ENCODE measurements at regions not wholly inside any gene's neighbourhood (a gene's known extent, or its start where the extent isn't known, plus 50 kb on each side); places are given as distances from the start of the nearest gene placed in this dataset.

DNA sequence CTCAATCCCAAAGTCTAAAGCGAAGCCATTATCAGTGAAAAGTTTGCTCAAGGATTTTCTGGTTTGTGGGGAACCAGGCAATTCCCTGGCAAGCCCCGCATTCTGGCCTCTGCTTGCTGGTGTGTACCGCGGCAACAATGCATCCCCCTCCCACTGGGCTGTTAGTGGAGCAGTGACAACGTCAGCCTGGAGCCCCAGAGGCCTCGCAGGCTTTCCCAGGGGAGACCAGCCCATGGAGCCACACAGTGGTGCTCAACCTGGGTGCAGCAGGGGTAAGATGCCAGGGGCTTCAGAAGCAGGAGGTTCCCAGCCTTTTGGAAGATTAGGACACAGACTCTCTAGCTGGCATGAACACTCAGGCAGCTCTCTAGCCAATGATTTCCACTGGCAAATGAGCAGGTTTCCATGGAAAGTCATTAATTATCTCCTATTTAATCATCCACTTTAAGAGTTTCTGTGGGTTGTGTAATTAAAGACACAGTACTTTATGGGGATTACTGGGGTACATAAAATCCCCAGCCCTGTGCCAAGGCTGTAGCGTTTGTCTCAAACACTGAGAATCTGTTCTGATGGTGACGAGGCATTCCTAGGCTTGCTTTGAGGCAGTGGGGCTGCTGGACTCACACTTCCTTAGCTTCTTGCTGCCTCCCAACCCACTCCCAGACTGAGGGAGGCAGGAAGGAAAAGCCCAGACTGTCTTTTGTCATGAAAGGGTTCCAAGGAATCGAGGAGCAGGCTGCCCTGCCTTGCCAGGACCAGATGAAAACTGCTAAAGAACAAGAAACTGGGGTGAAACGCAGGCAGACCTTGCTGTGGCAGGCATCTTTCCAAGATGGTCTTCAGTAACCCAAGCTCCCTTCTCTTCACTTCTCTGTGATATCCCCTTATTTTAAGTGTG is 411.9 kb upstream of the SHH start:
- no peak for DNase-seq

DNA sequence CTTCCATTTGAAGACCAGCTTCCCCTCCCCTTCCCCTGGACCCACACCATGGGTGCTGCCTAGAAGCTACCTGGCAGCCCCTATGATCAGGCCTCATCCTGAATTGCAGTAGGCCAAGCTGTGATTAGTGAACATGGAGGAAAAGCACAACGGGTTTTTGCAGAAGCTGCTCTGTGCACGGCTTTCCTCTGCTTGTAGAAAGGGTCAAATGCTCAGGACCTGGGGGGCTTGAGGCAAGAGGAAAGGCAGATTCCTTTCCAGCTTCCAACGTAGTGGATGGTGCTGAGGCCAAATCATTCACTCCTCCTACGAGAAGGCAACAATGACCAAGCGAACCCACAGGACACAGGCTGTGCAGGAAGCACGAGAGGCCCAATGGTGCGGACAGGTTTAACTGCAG is 410.3 kb upstream of the SHH start:
- no peak for DNase-seq

DNA sequence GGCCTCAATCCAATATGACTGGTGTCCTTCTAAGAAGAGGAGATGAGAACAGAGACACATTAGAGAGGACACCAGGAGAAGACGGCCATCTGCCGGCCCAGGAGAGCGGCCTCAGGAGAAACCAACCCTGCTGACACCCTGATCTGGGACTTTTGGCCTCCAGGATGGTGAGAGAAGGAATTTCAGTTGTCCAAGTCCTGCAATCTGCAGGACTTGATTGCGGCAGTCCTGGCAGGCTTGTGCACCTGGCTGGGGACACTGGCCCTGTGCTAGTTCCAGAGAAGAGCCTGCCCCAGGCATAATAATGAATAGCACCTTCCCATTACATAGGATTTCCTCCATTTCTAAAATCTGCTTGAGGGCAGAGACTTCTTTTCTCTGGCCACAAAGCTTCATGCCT is 409.9 kb upstream of the SHH start:
- no peak for DNase-seq

DNA sequence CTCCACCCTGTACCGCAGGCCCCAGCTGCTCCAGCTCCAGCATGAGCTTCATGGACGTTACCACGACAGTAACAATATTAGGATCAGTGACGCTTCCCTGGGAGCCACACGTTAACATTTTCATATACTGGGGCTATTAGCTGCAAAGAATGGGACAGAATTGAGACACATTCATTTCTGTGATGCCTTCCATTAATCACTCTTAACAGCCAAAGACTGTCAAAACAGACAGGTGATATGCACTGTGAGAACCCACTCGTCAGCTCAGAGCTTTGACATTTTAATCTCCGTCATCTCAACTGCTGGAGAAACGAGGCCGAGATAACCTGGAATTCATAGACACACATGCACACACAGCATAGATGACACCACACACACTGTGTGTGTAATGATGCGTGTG is 408.4 kb upstream of the SHH start:
- DNase-seq: no peak

DNA sequence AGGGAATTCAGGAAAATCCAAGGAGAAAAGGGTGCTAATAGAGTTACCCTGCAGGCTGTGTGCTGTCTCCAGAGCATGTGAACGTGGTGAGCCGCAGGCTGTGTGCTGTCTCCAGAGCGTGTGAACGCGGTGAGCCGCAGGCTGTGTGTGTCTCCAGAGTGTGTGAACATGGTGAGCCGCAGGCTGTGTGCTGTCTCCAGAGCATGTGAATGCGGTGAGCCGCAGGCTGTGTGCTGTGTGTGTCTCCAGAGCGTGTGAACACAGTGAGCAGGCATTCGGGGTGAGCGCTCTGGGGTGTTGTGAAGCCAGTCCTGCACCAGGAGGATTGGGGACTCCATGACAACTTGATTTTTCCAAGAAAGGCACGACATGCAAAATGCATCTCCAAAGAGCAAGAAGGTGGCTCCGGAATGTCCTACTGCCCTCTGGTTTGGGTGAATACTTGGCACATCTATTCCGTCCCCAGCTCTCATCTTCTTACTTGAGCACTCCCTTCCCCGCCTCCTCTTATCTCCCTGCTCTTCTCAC is 407.9 kb upstream of the SHH start:
- DNase-seq: no peak

DNA sequence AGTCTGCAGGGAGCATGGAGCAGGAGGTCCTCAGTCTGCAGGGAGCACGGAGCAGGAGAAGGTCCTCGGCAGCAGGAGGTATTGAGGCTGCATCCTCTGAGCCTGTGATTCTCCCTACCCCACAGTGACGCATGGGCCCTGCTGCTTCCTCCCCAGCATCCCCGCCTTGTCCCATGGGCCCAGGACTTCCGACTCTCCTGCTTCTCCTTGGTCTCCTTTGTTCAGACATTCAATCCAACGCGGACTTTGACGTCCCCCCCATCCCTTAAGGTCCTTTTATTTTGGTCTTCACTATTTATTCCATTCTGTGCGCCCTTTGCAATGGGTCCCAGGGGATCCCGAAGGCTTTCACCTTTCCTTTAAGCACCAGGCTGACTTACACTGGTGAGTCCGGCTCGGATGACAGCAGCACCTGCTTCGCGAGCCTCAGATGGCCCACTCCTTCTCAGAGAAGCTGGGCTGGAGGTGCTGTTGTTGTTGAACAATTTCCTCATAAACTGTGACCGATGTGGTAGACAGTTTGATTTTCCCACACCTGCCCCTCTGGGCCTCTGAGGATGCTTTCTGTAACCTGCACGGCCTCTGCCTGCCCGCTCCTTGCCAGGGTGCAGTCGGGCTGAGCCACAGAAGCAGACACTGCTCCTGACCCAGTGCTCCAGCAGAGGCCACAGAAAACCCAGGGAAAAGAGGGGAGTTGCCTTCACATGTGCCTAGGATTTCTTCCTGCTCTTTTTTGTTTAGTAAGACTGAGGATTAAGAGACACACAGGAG is 407.2 kb upstream of the SHH start:
- DNase-seq: no peak

DNA sequence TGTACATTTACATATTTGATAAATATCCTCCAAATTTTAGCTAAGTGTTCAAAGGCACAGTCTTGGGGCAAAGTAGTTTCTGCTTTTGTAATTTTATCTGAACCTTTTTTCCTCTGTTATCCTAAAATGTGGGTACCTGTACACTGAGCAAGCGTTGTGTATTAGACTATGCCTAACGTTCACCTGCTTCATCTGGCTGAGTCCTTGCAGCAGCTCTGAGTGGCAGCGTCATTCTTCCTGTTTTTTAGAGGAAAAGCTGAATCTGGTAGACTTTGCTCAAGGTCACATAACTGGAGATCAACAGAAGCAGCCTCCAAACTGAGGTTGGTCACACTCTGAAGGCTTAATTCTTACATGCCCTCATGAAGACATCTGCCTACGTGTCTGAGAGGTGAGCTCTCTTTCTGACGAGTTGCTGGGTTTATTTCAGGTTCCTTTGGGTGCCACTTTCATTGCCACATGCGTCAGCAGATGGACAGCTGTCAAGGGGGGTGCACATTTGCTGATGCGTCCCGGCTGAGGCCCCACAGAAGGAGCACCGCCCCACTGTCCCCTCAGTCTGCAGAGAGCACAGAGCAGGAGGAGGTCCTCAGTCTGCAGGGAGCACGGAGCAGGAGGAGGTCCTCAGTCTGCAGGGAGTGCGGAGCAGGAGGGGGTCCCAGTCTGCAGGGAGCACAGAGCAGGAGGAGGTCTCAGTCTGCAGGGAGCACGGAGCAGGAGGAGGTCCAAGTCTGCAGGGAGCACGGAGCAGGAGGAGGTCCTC is 406.5 kb upstream of the SHH start:
- DNase-seq: no peak

DNA sequence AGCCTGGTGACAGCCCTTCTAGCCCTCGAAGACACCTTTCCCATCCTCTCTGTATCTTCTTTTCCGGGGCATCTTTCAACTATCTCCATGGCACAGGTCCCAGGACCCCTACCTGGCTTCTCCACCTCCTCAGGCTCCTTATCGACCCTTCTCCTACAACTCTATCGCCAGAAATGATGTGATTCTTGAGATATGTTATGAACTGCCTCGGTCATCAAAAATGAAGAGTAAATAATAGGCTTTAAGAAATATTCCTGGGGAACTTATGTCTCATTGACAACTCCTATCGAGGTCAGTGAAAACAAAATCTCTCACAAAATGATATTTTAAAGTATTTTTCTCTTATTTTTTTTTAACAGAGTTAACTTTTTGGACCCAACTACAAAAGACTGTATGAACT is 405.5 kb upstream of the SHH start:
- no peak for DNase-seq

DNA sequence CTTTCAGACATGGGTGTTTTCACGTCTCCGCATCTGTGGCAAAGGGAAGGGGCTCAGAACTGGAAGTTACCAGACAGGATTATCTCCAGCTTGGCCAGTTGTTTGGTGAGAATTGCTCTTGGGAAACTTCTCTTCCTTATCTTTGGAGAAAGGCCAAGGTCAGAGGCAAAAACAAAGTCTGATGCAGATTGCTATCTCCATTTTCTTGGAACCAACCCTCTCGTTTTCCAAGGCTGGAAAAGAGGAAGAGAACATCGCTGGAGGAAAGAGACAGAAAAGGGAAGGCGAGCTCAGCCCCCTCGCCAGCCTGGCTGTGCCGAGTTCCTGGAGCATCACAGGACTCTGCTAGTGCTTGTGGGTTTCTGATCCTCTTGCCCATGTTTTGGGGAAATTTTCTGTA is 396.8 kb upstream of the SHH start:
- no peak for DNase-seq

DNA sequence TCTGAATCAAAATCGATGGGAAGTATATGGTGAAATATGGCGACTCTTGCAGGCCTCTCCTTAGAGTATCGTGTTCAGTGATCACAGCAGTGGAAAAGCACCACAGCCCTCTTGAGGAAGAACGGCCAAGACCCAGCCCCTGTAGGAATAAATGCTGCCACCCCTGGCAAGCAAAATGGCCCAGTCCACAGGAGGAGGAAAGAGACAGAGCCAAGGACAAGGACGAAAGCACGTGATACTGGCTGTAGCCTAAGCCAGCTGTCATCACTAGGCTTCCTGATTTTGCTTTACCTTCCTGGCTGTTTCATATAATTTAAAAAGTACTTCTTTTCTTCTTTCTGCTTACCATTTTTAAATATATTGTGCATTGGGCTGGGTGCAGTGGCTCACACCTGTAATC is 395.0 kb upstream of the SHH start:
- no peak for DNase-seq

DNA sequence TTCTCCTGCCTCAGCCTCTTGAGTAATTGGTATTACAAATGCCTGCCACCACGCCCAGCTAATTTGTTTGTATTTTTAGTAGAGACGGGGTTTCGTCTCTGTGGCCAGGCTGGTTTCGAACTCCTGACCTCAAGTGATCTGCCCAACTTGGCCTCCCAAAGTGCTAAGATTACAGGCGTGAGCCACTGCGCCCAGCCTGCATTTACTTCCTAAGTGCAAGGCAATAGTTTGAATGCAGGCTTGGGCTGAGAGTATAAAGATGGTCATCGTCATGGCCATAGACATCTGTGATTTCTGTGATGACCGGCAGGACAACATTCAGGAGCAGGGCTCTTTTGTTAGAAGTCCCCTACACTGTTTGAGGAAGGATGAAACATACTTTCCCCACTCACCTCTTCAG is 393.9 kb upstream of the SHH start:
- DNase-seq: no peak

DNA sequence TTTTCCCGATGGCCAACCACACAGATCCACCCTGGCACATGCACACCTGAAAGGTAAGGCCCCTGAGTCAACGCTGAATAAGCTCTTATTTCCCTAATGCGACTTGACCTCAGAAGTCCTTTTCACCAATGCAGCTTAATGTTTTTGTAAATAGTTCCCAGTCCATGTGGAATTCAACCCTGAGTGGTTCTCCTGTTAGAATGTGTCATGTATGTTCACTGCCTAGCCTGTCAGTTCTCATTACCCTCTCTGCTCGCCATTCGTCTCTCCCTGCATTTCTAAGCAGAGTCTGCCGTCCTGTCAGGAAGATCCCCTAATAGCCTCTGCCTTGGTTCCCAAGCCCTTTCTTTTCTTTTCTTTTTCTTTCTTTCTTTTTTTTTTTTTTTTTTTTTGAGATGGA is 392.6 kb upstream of the SHH start:
- DNase-seq: no peak

DNA sequence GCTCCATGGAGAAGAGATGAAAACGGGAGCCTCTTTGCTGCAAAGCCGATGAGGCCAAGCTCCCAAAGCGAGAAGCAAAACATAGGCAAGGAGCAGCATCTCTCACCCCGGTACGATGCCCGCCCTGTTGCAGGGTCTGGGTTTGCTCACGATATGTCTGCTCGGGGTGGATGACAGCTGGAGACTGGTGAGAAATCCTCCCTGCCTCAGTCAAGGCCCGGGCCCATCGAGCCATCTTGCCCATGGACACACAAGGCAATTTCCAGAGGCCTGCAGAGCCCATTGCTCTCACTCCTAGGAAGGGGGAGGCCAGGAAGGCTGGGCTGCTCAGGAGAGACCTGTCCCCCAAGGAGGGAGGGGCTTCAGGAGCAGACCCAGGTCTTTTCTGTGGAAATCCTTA is 391.7 kb upstream of the SHH start:
- DNase-seq: no peak

DNA sequence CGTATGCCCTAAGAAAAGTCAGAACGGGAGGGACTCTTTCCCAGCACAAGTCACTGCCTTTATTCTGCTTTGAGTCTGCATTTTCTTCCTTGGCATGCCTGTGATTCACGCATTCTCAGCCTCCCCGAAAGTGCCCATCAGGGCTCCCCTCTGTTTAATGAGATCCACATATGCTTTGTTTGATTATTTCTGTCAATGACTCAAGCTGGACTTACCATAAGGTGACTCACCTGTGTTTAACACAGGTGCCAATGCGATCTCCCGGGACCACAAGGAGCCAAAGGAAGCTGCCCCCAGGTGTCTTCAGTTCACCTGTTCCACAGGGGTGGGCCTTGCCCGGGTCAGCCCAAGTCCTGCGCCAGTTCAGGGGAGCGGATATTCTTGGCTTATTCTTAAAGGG is 386.0 kb upstream of the SHH start:
- DNase-seq: no peak

DNA sequence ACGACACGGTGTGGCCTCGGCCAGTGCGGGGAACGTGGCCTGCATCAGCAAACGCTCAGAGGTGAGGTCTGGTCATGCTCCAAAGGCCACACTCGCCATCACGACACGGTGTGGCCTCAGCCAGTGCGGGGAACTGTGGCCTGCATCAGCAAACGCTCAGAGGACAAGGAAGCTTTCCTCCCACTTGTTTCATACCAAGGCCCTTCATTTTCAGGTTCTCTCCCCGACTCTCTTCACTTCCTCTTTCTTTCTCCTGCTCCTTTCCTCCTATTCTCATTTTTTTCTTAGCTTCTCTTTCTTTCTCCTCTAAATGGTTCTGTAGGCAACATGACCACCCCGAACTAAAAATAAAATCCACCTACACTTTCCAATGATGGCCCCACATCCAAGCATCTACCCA is 384.4 kb upstream of the SHH start:
- no peak for DNase-seq

DNA sequence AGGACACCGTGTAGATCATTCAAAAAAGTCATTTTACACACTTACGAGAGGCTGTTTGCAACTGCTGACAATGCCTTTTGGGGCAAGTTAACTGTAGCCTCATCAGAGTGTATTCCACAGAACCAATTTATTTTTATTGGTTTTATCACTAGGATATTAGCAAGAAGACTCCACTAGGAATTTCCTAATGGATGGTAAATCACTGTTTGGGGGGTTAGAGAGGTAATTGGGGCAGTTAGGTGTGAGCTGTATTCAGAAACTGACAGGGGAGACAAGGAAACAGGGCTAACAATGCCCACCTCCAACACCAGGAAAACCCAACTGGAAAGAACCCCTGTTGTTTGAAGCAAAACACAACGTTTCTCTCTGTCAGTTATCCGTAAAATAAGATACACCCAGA is 383.0 kb upstream of the SHH start:
- no peak for DNase-seq

DNA sequence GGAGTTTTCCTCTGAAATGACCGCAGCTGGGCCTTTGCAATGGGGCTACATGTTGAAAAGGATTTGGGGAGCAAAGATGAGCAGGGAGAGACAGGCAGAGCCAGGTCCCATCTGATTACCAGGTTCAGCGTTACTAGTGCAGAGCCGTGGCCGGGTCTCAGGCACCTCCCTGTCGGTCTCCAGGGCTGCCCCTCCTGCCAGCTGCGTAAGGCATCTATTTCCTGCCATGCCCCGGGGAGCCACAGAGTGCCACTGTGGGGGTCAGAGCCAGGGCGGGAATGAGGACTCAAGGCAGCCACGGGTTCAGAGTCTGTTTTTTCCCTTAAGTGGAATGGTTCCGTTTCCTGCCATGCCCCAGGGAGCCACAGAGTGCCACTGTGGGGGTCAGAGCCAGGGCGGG is 382.6 kb upstream of the SHH start:
- no peak for DNase-seq

DNA sequence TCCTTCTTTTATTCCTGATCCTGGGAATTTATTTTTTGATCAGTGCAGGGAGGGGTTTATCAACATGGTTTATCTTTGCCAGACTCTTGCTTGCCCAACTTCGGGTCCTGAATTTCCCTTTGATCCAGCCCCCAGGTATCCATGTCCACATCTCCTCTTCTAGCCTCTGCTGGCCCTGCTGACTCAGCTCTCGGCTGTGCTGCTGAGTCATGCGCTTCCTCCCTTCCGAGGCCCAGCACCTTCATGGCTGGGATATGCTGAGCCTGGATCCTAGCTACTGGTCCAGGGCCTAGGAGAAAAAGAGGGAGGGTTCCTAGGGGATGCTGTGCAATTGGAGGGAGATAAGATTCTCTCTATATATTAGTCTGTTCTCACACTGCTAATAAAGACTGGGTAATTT is 380.7 kb upstream of the SHH start:
- DNase-seq: no peak

DNA sequence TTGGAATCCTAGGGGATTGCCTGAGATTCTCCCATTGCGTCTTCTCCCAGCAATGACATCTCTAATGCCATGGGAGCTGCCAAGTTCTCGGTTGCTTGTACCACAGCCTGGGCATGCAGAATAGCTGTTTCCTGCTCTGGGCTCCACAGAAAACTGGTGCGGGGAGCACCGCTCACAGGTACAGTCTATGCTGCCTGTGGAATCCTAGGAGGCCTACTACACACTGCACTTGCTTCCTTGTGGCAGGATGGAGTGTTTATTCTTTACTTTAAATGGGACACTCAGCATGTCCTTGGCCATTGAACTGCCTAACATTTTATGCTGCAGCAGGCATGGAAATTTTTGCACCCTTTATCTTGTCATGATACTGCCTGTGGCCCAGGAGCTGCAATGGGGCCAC is 378.8 kb upstream of the SHH start:
- DNase-seq: no peak

DNA sequence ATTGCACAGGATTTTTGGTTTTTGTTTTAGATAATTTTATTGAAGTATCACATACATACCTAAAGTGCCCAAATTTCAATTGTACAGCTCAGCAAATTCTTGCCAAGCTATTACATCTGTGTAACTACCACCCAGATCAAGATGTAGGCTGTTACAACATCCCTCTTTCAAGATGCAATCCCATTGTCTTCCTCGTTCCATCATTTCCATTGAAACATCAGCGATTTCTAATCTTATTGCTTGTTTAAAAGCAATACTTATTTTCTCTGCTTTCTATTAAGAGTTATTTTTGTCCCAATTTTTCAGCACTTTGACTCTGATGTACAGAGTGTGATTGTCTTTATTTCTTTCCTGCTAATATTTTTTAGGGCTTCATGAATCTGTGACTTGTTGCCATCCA is 372.8 kb upstream of the SHH start:
- DNase-seq: no peak

DNA sequence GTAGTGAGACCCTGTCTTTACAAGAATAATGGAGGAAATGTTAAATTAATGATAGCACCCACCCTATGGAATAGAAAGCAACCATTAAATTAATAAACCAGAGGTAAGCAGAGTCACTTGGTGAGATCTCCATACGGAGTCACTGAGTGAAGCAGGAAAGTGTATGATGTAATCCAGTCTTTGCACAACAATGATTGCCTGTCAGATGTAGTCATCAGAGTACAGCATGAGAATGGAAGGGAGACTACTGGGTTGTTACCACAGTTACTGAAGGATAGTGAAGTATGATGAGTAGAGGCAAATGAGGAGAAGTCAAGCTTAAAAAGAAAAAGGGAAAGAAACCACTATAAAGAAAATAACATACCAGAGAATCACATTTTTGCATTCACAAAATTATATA is 371.9 kb upstream of the SHH start:
- no peak for DNase-seq

DNA sequence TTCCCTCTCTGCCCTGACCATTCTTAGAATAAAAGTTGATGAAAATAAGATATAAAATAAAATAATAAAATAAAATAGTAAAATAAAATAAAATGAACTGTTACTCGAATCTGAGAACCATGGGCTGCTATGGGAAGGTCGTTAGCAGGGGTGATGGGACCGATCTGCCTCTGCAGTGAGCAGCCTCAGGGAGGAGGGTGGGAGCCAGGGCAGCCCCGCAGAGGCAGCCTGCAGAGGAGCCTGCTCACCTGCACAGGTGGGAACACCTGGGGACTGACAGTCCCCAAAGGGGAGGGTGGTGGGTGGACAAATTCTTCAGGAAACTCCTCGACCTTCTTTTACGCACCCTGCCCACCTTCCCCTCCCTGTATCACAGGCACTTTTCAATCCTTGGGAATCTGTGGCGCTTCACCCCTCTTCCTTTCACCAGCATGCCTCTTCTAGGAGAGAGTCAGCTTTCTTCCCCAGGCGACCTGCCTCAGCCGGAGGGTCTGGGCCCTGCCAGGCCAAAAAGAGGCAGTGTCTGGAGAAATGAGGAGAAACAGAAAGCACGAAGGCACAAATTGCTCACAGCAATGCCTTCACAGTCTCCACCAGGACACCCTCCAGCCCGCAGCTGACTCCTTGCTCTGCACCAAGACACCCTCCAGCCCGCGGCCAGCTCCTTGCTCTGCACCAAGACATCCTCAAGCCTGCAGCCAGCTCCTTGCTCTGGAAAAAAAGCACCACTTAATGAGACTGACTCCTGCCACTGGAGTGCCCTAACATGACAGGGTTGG is 368.4 kb upstream of the SHH start:
- no peak for DNase-seq

All from muscle of arm (tissue), 1 donor.